Ectodermal cell (in vitro differentiated cells): ENCODE measurements at regions not wholly inside any gene's neighbourhood (a gene's known extent, or its start where the extent isn't known, plus 50 kb on each side); places are given as distances from the start of the nearest gene placed in this dataset.

Experiments
- H3K27ac ChIP-seq: 2 replicates; pipeline ENCODE4 v1.7.0; 2013; ENCODE audit warnings: mild to moderate bottlenecking, low read depth, low read length; ENCODE audit not compliant: insufficient read depth, poor library complexity, severe bottlenecking
- H3K27me3 ChIP-seq: 2 replicates; pipeline ENCODE4 v1.7.0; 2013; ENCODE audit warnings: mild to moderate bottlenecking, low read length; ENCODE audit not compliant: insufficient read depth, control insufficient read depth, poor library complexity, severe bottlenecking
- H3K36me3 ChIP-seq: one replicate; pipeline ENCODE4 v1.7.0; 2013; ENCODE audit warnings: low read length; ENCODE audit not compliant: control insufficient read depth, insufficient read depth
- H3K4me1 ChIP-seq: one replicate; pipeline ENCODE4 v1.7.0; 2013; ENCODE audit warnings: low read length; ENCODE audit not compliant: control insufficient read depth, insufficient read depth
- H3K4me3 ChIP-seq: 2 replicates; pipeline ENCODE4 v1.7.0; 2013; ENCODE audit warnings: low read depth, low read length, control low read depth; ENCODE audit not compliant: insufficient read depth
- H3K9me3 ChIP-seq: 2 replicates; pipeline ENCODE4 v1.7.0; 2013; ENCODE audit warnings: mild to moderate bottlenecking, low read length, moderate library complexity; ENCODE audit not compliant: control insufficient read depth
- WGBS, 2 experiments: methylation state at CpG; one replicate each; pipeline ENCODE4 v1.1.7; 2013; ENCODE audit warnings: missing lambda C conversion rate in 2 of 2; 5-methylcytosine and 5-hydroxymethylcytosine counted together

GRCh38 chr6:145115638-145116037, 619.7 kb downstream of the EPM2A start:
- no peaks in the 10 kb centered on the region for H3K9me3 ChIP-seq
- H3K27ac ChIP-seq, result no peak overlapping the region
- no peak overlapping the region for H3K4me3 ChIP-seq
- no peaks in the 10 kb centered on the region for H3K36me3 ChIP-seq
- no peaks in the 10 kb centered on the region for H3K4me1 ChIP-seq
- H3K27me3 ChIP-seq, result no peaks in the 10 kb centered on the region

DNA sequence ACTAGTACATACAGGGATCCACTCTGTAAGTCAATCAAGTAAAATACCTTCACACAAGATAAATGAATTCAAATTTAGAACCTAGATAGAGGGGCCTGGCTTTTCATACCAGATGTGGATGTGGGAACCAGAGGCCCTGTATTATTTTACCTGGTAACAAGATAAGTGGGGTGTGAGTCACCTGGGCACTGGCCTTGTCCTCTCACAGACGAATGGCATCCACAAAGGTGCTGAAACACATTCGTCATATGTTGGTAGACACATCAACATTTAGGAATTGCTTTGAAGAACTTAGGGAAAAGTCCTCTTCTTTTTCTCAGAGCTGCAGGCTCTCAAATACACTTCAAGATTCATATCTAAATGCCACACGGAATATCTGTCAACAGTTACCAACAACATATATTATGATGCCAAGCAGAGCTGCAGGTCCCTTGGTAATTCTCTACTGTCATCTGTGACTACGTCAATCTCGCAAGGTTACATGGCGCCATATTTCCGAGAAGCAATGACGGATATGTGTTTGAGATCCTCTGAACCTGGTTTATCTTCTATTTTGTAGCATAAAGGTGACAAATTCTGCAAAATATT, 618.6 kb downstream of the EPM2A start:
- WGBS, 2 experiments, result 95 to 96% methylated on average over 8 of the region's 8 CpGs

GRCh38 chr6:145118224-145118623, 617.1 kb downstream of the EPM2A start:
- Histone ChIP-seq H3K27me3 (no peaks in the 10 kb centered on the region), H3K4me1 (no peaks in the 10 kb centered on the region), H3K27ac (no peak overlapping the region), H3K9me3 (no peaks in the 10 kb centered on the region), H3K36me3 (no peaks in the 10 kb centered on the region), H3K4me3 (no peak overlapping the region)
- WGBS, 2 experiments, result 92 to 96% methylated on average over 3 of the region's 4 CpGs

More for the DNA sequence above, 618.6 kb downstream of the EPM2A start:
- Histone ChIP-seq H3K36me3 (no peaks in the 10 kb centered on the region), H3K27ac (no peak overlapping the region), H3K4me1 (no peaks in the 10 kb centered on the region), H3K9me3 (no peaks in the 10 kb centered on the region), H3K27me3 (no peaks in the 10 kb centered on the region), H3K4me3 (no peak overlapping the region)

- Histone ChIP-seq H3K27ac (no peak overlapping the region), H3K4me1 (no peaks in the 10 kb centered on the region), H3K36me3 (no peaks in the 10 kb centered on the region), H3K9me3 (no peaks in the 10 kb centered on the region), H3K4me3 (no peak overlapping the region), H3K27me3 (no peaks in the 10 kb centered on the region)
- WGBS, 2 experiments, result 95 to 97% methylated on average over 3 of the region's 4 CpGs
Measured at GRCh38 chr6:145119081-145119480, 616.2 kb downstream of the EPM2A start.

DNA sequence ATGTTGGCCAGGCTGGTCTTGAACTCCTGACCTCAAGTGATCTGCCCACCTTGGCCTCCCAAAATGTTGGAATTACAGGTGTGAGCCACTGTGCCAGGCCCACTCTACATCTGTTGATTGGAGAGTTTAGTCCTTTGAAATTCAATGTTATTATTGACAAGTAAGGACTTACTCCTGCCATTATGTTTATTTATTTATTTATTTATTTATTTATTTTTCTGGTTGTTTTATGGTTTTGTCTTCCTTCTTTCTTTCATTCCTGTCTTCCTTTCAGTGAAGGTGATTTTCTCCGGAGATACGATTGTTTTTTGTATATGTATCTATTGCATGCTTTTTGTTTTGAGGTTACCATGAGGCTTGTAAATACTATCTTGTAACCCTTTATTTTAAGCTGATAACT, 602.6 kb downstream of the EPM2A start:
- no peaks in the 10 kb centered on the region for H3K27me3 ChIP-seq
- no peaks in the 10 kb centered on the region for H3K36me3 ChIP-seq
- WGBS, 2 experiments, result 100% methylated on average over 2 of the region's 2 CpGs; no CpG with 5 or more reads in 1 of the 2 experiments
- no peak overlapping the region for H3K27ac ChIP-seq
- H3K9me3 ChIP-seq, result no peaks in the 10 kb centered on the region
- no peak overlapping the region for H3K4me3 ChIP-seq
- no peaks in the 10 kb centered on the region for H3K4me1 ChIP-seq

GRCh38 chr6:145135702-145136101, 599.6 kb downstream of the EPM2A start:
- Histone ChIP-seq H3K36me3 (no peaks in the 10 kb centered on the region), H3K27ac (no peak overlapping the region), H3K27me3 (no peaks in the 10 kb centered on the region), H3K4me3 (no peak overlapping the region), H3K4me1 (peaks cover 16% of the 10 kb centered on the region), H3K9me3 (no peaks in the 10 kb centered on the region)
- 91 to 96% methylated on average over 6 of the region's 6 CpGs for WGBS, 2 experiments

DNA sequence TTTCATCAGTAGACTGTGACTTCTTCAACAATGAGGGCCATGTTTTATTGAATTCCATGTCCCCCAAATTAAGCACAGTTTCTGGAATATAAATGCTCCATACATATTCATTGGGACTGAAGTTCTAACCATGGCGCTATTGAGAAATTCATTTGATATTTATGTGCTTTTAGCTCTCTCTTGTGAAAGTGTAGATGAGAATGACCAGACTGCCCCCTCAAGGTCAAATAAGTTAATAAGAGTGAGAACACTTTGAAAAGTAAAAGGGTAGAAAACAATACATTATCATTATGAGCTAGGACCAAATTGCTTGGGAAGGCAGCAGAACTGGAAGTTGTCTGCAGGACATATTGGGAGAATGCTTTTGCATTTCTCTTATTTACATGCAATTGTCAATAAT, 597.9 kb downstream of the EPM2A start:
- Histone ChIP-seq H3K27ac (no peak overlapping the region), H3K36me3 (no peaks in the 10 kb centered on the region), H3K4me1 (peaks cover 16% of the 10 kb centered on the region), H3K9me3 (no peaks in the 10 kb centered on the region), H3K27me3 (no peaks in the 10 kb centered on the region), H3K4me3 (no peak overlapping the region)
- WGBS, 2 experiments, result 80 to 100% methylated on average over 1 of the region's 1 CpG

- Histone ChIP-seq H3K4me1 (peaks cover 16% of the 10 kb centered on the region), H3K27ac (peak overlapping the region; percentile 79), H3K27me3 (no peaks in the 10 kb centered on the region), H3K9me3 (no peaks in the 10 kb centered on the region), H3K4me3 (no peak overlapping the region), H3K36me3 (no peaks in the 10 kb centered on the region)
Measured at GRCh38 chr6:145138469-145139139, 596.7 kb downstream of the EPM2A start.

- Histone ChIP-seq H3K4me3 (no peak overlapping the region), H3K27ac (peak overlapping the region; percentile 79), H3K27me3 (no peaks in the 10 kb centered on the region), H3K4me1 (peaks cover 16% of the 10 kb centered on the region), H3K36me3 (no peaks in the 10 kb centered on the region), H3K9me3 (no peaks in the 10 kb centered on the region)
- WGBS, 2 experiments, result 55 to 60% methylated on average over 6 of the region's 7 CpGs
Measured at GRCh38 chr6:145139140-145139850, 596.0 kb downstream of the EPM2A start.

GRCh38 chr6:145139895-145140294, 595.4 kb downstream of the EPM2A start:
- H3K9me3 ChIP-seq, result no peaks in the 10 kb centered on the region
- H3K4me3 ChIP-seq, result no peak overlapping the region
- no peaks in the 10 kb centered on the region for H3K36me3 ChIP-seq
- H3K4me1 ChIP-seq, result peaks cover 16% of the 10 kb centered on the region
- no peaks in the 10 kb centered on the region for H3K27me3 ChIP-seq
- H3K27ac ChIP-seq, result no peak overlapping the region
